UCSD-AML1 (cell line): ENCODE measurements at regions not wholly inside any gene's neighbourhood (a gene's known extent, or its start where the extent isn't known, plus 50 kb on each side); places are given as distances from the start of the nearest gene placed in this dataset.
"Not testable (repeated sequence)": the region's sequence is repeated elsewhere in the genome, so short reads cannot be mapped to it uniquely, and the experiment has no call there.

Experiments used
- DNase-seq: peaks from one replicate; lab custom pipeline; 2025; ENCODE audit not compliant: unreplicated experiment; lab: John Stamatoyannopoulos, UW

DNA sequence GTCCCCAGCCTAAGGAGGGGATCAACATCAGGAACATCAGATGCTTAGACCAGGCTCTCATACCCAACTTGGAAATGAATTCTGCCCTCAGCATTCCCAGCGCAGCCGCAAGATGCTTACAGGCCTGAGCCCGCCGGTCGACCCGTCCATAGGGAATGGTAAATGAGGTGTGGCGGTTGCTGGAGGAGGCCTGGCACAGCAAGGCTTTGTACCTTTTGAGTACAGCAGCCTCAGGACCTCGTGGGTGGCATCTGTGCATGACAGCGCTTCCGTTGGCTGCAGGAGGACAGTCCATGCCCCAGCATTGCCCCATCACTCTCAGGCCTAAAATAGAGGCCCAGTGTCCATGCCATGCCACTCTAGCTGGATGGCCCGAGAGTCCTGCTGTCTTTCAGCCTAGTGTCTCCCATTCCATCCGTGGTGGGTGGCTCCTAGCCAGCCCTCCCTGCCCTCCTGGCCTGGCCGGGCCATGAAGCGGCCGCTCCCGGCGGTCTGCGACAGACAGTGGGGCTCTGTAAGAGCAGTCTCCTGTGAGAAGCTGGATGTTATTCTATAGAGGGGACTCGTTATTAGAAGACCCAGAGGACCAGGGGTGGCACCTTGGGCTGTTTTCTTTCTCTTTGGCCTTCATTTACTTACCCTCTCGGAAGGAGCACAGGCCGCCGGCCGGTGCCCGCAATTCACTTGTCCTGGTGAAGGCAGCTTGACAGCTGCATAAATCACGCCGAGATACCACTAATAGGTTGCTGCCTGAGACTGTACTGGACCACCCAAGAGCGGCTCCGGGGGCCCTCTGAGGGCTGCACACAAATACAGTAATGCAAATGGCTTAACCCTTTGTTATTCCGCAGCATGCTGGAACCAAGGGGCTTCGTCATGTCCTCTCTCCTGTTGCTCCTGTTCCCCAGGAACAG lies 223.5 kb upstream of the TUT7 start:
- no peak for DNase-seq

DNA sequence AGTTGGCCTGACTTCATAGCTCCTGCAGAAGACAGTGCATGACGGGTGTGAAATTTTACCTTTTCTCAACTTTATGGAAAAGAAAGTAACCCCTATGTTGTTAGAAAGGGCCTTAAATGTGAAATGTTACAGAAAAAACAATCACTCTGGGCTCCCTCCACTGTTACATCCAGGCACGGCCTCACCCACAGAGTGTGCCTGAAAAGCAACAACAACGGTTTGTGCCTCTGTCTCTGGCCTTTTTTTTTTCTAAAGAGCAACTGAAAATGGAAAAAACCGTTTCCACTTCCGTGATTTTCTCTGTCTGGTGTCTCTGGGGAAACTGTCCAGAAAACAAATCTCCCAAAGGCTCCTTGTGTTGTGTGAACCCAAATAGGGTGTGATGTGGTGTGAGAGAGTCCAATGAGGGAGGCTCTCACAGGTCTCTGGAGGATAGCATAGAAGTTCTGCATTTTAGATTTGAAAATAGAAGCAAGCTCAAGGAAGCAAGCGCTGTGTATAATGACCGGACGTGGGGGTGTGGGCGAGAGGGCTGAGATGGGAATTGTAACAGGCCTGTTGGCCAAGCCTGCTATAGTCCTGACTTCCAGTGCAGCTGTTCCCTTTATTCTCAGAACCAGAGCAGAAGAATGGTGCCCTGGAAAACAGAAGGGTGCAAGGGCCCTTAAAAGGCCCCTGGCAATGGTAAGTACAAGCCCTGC lies 221.8 kb upstream of the TUT7 start:
- no peak for DNase-seq

DNA sequence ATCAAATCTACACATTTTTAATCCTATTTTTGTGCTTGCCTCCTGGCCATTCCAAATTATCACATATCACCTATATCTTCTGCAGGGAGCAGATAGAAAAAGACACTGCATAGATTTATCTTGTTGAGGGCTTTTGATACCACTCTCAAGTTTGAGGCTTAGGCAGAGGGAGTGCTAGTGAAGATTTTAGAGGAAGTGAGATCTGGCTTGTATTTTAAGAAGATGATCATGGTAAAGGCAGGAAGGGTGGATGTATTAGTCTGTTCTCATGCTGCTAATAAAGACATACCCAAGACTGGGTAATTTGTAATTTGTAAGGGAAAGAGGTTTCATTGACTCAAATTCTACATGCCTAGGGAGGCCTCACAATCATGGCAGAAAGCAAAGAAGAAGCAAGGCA lies 220.9 kb upstream of the TUT7 start:
- DNase-seq, result no peak

DNA sequence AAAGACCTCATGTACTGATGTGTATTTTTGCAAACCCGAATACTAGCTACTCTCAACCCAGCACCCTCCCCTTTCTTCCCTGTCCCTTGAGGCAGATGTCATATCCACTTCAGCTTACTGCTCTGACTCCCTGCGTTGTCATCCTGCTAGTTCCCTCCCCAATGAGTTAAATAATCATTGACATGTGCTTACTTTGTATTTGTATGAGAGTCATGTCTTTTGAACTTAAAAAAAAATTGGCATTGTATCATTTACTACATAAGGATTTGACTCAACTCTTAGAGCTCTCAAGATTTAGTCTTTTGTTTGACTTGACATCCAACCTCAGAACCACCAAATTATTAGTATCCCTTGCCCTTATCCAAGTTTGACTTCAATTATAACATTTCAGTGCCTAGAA lies 219.7 kb upstream of the TUT7 start:
- no peak for DNase-seq

DNA sequence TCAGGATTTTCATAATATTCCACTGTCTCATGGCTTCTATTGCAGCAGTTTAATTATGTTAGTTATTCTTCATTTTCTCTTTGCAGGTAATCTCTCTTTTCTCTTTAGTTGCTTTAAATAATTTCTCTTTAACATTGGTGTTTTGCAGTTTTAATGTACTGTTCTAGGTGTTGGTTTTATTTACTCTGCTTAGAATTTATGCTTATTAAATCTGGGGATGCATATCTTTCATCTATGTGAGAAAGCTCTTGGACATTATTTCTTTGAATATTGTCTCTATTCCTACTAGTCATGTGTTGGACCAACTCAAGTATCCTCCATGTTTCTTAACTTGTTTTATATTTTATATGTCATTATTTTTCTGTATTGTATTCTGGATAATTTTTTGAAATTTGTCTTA lies 218.7 kb upstream of the TUT7 start:
- no peak for DNase-seq

DNA sequence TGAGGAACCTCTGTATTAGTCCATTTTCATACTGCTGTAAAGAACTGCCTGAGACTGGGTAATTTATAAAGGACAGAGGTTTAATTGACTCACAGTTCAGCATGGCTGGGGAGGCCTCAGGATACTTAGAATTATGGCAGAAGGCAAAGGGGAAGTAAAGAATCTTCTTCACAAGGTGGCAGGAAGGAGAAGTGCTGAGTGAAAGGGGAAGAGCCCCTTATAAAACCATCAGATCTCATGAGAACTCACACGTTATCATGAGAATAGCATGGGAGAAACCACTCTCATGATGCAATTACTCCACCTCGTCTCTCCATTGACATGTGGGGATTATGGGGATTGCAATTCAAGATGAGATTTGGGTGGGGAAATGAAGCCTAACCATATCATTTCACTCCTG lies 211.4 kb upstream of the TUT7 start:
- DNase-seq, result not testable (repeated sequence)

DNA sequence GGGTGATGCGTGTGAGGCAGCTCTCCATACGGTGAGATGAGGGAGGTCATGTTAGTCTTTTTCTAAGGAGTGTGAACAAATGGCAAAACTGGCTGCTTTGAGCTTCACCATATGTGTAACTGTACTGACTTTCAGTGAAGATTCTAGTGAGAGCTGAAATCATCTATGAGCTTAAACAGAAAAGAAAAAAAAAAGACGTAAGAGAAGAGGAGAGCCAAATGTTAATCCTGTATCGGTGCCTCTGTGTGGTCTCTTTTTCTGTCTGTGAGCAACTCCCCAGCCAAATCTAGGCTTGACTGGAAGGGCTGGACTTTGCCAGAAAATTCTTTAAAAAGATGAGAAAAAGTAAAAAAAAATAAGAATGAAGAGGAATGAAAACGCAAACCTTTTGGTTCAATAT lies 209.7 kb upstream of the TUT7 start:
- no peak for DNase-seq

DNA sequence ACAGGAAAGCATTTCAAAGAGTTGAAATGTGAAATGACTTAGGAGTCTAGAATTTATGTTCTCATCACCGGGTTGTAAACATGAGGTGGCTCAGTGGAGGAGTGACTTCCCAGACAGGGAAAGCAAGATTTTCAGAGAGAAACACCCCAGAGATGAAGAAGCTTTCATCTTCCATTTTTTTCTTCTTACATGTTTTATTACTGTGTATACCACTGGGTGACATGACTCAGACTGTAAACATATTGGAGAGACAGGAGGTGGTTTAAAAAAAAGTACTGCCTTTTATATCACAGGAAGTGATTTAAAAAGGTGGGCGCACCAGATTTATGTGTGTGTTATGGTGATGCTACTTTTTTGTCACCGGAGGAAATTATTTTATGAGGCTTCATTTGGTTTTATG lies 209.1 kb upstream of the TUT7 start:
- DNase-seq, result no peak

DNA sequence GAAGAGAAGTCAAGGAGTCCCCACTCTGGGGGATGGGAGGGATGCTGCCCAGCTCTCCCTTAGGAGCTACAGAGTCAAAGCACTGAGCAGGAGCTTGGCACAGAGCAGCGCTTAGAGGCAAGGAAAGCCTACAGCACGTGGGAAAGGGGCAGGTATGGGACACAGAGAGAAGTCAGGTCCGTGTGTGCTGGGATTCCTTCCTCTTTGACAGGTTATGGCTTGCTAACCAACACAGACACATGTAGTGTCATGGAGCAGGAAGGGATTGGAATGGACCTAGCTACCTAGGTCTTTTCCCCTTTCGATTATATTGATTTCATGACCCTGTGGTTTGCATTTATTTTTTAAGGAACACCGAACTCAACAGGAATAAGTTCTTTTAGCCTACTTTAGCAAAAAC lies 208.5 kb upstream of the TUT7 start:
- no peak for DNase-seq

DNA sequence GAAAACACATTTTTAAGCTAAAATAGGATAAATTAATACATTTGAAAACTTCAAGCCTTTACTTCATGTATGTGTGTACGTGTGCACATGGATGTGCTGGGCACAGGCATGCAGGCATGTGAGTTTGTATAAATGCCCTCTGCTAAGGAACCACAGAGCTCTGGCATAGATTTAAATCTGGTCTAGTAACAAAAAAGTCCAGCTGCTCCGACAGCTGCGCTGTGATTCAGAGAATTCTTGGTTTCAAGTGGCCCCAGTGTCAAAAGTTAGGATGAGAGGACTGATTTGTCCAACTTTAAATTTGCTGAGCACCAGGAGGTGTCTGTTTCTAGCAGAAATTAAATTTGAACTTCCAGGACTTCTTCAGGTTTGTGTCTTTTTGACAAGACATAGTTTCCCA lies 203.7 kb upstream of the TUT7 start:
- DNase-seq, result no peak

DNA sequence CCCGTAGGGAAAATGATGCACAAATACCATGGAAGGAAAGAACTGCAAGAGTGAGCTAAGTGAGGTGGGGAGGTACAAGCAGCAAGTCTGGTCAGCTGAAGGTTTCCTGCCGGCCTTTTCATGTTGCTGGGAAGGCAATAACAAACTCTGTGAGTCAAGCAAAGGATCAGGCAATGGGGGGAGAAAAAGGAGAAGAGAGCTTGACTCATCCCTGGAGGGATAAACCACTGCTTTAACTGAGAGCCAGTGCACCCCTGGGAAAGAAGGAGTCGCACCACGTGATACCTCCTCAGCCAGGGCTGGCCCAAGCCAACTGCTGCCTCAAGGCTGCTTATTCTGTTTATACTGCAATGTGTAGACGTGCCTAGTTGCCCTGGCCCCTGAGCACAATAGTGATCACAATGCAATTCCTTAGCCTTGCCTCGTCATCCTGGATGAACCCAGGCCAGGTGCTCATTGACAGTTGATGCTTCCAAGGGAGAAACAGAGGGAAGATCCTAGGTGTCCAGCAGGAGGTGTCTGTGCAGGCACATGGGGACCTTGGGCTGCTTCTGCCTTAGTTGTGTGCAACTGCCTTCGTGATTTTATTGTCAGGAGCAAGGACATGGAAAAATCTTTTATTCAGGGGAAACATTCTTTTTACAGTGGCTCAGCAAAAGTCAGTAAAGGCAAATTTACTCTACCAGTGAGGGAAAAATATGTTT lies 203.0 kb upstream of the TUT7 start:
- no peak for DNase-seq

DNA sequence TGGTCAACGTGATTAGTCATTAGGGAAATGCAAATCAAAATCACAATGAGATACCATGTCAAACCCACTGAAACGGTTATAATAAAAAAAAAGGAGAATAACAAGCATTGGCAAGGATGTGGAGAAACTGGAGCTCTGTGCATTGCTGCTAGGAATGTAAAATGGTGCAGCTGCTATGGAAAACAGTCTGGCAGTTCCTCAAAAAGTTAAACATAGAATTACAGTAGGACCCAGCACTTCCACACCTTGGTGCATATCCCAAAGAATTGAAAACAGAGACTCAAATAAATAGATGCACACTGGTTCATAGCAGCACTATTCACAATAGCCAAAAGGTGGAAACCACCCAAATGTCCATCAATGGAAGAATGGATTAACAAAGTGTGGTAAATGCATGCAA lies 201.5 kb upstream of the TUT7 start:
- no peak for DNase-seq

DNA sequence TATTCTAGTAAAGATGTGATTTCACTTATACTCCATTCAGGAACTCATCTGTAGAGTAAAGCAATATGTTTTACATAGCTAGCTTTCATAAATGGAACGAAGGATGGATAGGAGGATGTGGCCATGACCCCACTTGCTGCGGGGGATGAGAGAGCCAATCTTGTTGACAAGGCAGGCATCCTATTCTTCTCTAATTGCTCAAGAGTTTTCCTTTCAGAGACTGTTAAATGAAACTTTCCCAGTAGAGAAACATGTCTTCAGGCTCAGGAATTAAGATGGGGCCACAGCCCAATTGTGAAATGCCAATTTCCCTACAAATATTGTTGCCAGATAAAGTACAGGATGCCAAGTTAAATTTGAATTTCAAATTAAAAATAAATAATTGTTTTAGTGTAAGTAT lies 196.2 kb upstream of the TUT7 start:
- DNase-seq, result no peak

DNA sequence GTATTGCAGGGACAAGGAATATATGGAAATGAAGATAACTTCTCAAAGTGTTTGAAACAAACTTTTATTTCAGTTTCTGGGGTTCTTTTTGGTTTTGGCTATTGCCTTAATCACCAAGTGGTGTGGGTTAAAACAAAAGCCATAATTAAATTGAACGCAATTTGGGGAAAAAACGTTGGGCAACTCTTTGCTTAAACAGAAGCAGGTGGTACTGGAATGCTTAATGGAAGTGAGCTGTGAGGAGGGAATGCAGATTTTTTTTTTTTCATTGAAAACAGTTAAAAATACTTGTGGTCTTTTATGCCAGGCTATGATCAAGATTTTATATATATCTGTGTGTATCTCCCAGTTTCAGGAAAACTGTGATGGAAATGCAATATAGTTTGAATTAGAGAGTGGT lies 195.7 kb upstream of the TUT7 start:
- no peak for DNase-seq

DNA sequence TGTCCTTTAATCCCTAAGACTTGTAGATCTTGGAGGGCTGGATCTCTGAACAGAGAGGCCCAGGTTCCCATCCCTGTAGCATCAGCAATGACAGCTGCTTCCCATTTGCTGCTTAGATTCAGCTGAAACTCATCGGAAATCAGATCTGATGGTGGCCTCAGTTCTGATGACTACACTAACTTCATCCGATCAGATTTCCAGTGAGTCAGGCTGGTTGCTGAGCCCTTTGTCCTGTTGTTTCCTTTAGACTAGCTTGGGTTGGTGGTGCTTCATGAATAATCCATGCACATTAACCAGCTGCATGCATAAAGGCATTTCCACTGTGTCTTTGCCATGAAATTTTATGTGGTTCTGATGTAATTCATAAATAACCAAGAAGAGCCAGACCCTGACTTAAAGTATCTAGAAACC lies 195.2 kb upstream of the TUT7 start:
- no peak for DNase-seq

DNA sequence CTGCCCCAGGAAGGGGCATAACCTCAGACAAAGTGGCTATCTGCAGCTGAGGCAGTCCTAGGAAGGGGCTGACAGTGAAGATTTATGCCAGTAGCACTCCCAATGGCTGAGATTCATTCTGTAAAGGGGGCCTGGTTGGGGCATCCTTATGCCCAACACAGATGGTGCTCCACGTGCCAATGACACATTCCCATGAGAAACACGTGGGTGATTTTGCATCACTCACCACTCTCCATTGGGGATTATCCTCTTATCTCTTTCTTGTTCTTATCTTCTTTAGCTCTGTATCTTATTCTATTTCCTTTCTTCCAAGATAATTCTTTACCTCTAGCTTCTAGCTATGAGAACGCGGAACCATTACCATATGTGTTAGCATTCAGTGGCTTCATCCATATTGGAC lies 194.0 kb upstream of the TUT7 start:
- no peak for DNase-seq

DNA sequence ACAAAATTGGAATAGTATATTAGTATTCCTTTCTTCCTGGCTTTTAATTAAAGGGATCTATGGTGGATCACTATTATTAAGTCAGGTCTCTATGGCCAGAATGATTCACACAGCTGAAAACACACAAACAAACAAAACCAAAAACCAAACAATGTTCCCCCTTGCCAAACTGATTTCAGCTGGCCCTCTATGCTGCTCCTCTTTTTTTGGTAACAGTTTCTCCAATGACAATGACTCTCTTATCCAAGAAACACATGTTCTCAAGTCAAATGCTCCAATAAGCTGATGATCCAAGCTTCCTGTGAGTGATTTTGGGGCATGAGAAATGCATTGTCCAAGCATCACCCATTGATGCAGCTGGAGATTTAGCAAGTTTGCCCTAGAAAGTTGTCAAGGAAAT lies 193.4 kb upstream of the TUT7 start:
- DNase-seq, result no peak

DNA sequence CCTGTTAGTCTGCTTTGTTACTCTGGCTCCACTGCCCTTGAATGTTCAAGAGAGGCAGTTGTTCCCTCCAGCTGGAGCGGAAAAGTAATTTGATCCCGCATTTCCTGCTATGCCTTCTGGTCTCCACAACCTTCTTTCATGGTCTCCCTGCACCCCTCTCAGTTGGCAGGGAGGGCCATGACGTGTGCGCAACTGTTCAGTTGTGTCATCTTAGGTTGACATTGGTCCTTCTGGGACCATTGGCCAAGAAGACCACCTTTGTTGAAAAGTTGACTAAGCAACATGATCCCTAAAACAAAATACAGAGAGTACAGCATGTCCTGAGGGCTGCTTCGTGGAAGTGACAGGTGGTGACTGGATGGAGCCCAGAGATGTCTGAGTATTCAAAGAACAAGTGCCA lies 192.5 kb upstream of the TUT7 start:
- DNase-seq, result no peak

DNA sequence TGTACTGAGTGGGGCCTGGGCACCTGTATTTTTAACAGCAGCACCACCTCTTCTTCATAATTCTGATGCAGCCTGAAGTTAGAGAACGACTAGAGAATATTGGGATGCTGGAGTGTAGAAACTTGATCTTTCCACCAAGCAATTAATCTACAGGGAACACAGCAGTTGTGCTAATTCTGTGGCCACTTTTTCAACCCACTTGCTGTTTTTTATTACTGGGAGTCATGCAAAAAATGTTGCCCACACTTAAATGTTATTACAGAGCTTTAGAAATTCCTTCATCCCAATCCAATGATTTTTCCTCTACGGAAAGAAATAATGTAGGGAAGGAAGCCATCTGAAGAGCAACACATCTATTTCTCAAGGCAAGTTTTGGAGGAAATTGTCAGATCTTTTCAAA lies 190.9 kb upstream of the TUT7 start:
- DNase-seq, result no peak

DNA sequence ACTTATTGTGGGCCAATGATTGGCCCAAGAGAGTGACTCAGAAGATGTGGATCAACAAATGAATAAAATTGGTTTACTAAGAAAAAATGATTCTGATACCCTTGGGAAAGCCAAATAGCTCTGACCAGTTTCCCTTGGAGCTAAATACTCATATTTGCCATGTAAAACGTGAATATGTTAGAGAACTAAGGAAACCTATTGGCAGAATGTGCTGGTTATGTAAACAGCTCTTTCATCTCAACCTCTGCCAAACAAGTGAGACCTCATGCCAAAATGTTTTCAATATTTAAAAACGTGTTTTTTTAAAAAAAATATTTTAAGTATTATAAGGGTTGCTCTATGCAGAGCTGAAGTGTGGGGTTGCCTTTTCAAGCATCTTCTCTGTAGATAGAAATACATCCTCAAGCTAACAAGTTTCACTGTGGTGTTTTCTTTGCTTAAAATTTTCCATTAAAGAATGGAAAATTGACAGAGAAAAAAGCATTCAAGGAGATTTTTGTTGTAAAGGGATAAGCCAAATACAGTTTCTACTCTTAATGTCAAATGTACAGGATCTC lies 186.9 kb upstream of the TUT7 start:
- no peak for DNase-seq

DNA sequence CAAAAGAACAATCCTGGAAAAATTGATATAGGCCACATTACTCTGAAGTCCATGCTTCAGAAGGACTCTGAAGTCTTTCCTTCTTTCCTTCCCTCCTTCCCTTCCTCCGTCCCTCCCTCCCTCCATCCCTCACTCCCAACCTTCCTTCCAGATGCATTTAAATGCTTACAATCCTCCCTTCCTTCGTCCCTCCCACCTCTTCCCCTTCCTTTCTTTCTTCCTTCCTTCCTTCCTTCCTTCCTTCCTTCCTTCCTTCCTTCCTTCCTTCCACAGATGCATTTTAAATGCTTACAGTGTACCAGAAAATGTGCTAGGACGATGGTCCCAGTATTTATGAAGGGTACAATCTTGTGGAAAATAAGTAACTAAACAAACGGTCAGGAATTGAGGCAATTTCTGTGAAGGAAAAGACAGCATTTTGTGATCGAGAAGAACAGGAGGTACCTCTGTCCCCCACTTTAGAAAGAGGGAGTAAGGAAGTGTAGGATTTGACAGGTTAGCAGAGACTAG lies 181.3 kb upstream of the TUT7 start:
- no peak for DNase-seq
